ENCODE measurements at regions not wholly inside any gene's neighbourhood (a gene's known extent, or its start where the extent isn't known, plus 50 kb on each side); places are given as distances from the start of the nearest gene placed in this dataset.

- DNase-seq = no peak
These were observed 367.6 kb upstream of the DDI1 start for GRCh38 chr11:103668859-103669258.

- no peak for DNase-seq
These were observed 365.2 kb upstream of the DDI1 start for GRCh38 chr11:103671143-103671651.

GRCh38 chr11:103673773-103674172 lies 362.7 kb upstream of the DDI1 start:
- no peak for DNase-seq

- DNase-seq = no peak
These were observed 360.0 kb upstream of the DDI1 start for GRCh38 chr11:103676413-103676812.

- no peak for DNase-seq
These were observed 355.6 kb upstream of the DDI1 start for GRCh38 chr11:103680826-103681225.

- DNase-seq = no peak
These were observed 354.6 kb upstream of the DDI1 start for GRCh38 chr11:103681855-103682254.

GRCh38 chr11:103682318-103683184 lies 353.9 kb upstream of the DDI1 start:
- DNase-seq = peak; percentile 64

- no peak for DNase-seq
These were observed 352.9 kb upstream of the DDI1 start for GRCh38 chr11:103683576-103683975.

GRCh38 chr11:103688924-103689323 lies 347.5 kb upstream of the DDI1 start:
- no peak for DNase-seq

- no peak for DNase-seq
These were observed 346.1 kb upstream of the DDI1 start for GRCh38 chr11:103690356-103690755.

GRCh38 chr11:103696123-103696522 lies 340.3 kb upstream of the DDI1 start:
- DNase-seq = no peak

GRCh38 chr11:103699216-103699615 lies 337.2 kb upstream of the DDI1 start:
- DNase-seq = no peak

GRCh38 chr11:103699656-103700055 lies 336.8 kb upstream of the DDI1 start:
- DNase-seq = no peak

GRCh38 chr11:103700622-103701021 lies 335.8 kb upstream of the DDI1 start:
- DNase-seq = no peak

GRCh38 chr11:103703437-103703836 lies 333.0 kb upstream of the DDI1 start:
- no peak for DNase-seq

- no peak for DNase-seq
These were observed 332.5 kb upstream of the DDI1 start for GRCh38 chr11:103703954-103704353.

- DNase-seq = no peak
These were observed 330.8 kb upstream of the DDI1 start for GRCh38 chr11:103705642-103706041.

GRCh38 chr11:103709371-103709770 lies 327.1 kb upstream of the DDI1 start:
- no peak for DNase-seq

- DNase-seq = no peak
These were observed 322.2 kb upstream of the DDI1 start for GRCh38 chr11:103714246-103714645.

GRCh38 chr11:103716363-103716762 lies 320.1 kb upstream of the DDI1 start:
- DNase-seq = no peak

GRCh38 chr11:103727262-103727661 lies 309.2 kb upstream of the DDI1 start:
- no peak for DNase-seq

GRCh38 chr11:103729617-103730016 lies 306.8 kb upstream of the DDI1 start:
- no peak for DNase-seq

- DNase-seq = no peak
These were observed 306.1 kb upstream of the DDI1 start for GRCh38 chr11:103730131-103730940.

GRCh38 chr11:103731670-103732069 lies 304.8 kb upstream of the DDI1 start:
- no peak for DNase-seq
